H1 (cell line): ENCODE measurements at regions not wholly inside any gene's neighbourhood (a gene's known extent, or its start where the extent isn't known, plus 50 kb on each side); places are given as distances from the start of the nearest gene placed in this dataset.

Experiments used
- BACH1 ChIP-seq: IDR thresholded peaks from 2 replicates; pipeline ENCODE4 v1.6.1; 2012; ENCODE audit warnings: low read length, improper control_type of control experiment
- EP300 ChIP-seq, 2 experiments: IDR thresholded peaks; 1 replicate in 1 of 2; 2 replicates in 1 of 2; pipeline ENCODE4 v1.6.1; 2011 to 2012; ENCODE audit warnings: low read depth in 2 of 2, low read length in 2 of 2, mild to moderate bottlenecking in 2 of 2, borderline replicate concordance in 1 of 2, inconsistent platforms in 1 of 2, moderate library complexity in 1 of 2
- EZH2 ChIP-seq: fragments of 200-600 bp; sonication (generic); IDR thresholded peaks from 2 replicates; pipeline ENCODE4 v1.7.1; 2012; ENCODE audit warnings: low read depth, mild to moderate bottlenecking, moderate library complexity, low read length, inconsistent platforms; ENCODE audit not compliant: severe bottlenecking
- NANOG ChIP-seq: IDR thresholded peaks from 2 replicates; pipeline ENCODE4 v1.6.1; 2011; ENCODE audit warnings: low read length, low read depth, mild to moderate bottlenecking, inconsistent platforms; ENCODE audit not compliant: insufficient read depth, poor library complexity, severe bottlenecking
- PHF8 ChIP-seq: fragments of 200-600 bp; sonication (generic); conservative IDR thresholded peaks from 2 replicates; pipeline ENCODE4 v1.7.1; 2012; ENCODE audit warnings: low read depth, mild to moderate bottlenecking, inconsistent platforms, low read length, moderate library complexity
- POLR2A ChIP-seq, 2 experiments: IDR thresholded peaks; 1 replicate in 1 of 2; 2 replicates in 1 of 2; pipeline ENCODE4 v1.6.1; 2011; ENCODE audit warnings: low read depth in 2 of 2, low read length in 2 of 2, mild to moderate bottlenecking in 2 of 2; ENCODE audit errors: control extremely low read depth in 1 of 2
- SP4 ChIP-seq: IDR thresholded peaks from 2 replicates; pipeline ENCODE4 v1.6.1; 2012; ENCODE audit warnings: low read length, inconsistent platforms
- TF ChIP-seq, protein P1 (sequence below), 3 experiments: IDR thresholded peaks; 1 replicate in 2 of 3; 2 replicates in 1 of 3; pipeline versions ENCODE4 v1.5.1 to v1.6.1; 2011; ENCODE audit warnings: low read length in 3 of 3, mild to moderate bottlenecking in 3 of 3, inconsistent platforms in 2 of 3, low read depth in 1 of 3, moderate library complexity in 1 of 3; ENCODE audit not compliant: insufficient read depth in 1 of 3; ENCODE audit errors: control extremely low read depth in 1 of 3

DNA sequence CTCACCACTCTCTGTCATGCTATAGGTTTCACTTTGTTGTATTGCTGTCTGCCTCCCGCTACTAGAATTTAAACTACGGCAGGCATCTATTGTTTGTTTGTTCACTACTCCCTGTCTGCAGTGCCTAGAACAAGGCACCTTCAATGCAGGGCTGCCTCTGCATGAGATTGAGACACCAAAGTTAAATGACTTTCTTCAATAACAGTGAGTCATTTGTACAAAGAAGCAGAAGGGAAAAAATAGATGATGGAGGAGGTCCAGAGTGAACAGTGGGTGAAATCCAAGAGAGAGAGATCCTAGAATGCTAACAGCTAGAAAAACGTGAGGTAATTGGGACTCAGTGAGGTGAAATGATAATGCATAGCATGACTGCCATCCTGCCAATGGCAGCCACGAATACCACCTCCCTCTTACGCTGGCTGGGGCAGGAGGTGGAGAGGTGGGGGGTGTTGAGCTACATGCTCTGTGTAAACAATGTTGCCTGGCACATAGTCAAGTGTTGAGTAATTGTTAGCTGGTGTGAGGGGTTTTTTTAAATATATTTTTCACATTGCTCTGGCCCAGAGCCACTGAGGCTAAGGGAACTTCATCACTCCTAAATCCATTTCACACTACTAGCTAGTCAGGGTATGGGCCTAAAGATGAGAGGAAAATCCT, 367.6 kb downstream of the RPS29 start:
- TF ChIP-seq BACH1 (no peak), SP4 (no peak), EZH2 (no peak), EP300 (IDR thresholded peaks at IDR 0.05; ENCODE audit: borderline replicate concordance in 1 of 2, low read depth in 2 of 2, low read length in 2 of 2) (no peak), NANOG (no peak), PHF8 (no peak), POLR2A (IDR thresholded peaks at IDR 0.05; ENCODE audit: control extremely low read depth in 1 of 2, low read depth in 2 of 2, low read length in 2 of 2) (no peak)
- TF ChIP-seq, protein P1, sequence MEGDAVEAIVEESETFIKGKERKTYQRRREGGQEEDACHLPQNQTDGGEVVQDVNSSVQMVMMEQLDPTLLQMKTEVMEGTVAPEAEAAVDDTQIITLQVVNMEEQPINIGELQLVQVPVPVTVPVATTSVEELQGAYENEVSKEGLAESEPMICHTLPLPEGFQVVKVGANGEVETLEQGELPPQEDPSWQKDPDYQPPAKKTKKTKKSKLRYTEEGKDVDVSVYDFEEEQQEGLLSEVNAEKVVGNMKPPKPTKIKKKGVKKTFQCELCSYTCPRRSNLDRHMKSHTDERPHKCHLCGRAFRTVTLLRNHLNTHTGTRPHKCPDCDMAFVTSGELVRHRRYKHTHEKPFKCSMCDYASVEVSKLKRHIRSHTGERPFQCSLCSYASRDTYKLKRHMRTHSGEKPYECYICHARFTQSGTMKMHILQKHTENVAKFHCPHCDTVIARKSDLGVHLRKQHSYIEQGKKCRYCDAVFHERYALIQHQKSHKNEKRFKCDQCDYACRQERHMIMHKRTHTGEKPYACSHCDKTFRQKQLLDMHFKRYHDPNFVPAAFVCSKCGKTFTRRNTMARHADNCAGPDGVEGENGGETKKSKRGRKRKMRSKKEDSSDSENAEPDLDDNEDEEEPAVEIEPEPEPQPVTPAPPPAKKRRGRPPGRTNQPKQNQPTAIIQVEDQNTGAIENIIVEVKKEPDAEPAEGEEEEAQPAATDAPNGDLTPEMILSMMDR (IDR thresholded peaks at IDR 0.05; ENCODE audit: control extremely low read depth in 1 of 3, insufficient read depth in 1 of 3, low read depth in 1 of 3, low read length in 3 of 3): no peak
